AG04450 (cell line): ENCODE measurements at regions not wholly inside any gene's neighbourhood (a gene's known extent, or its start where the extent isn't known, plus 50 kb on each side); places are given as distances from the start of the nearest gene placed in this dataset.

Source experiments
- CTCF ChIA-PET: fragments of 300-600, 350-600 bp; formaldehyde crosslinking; extraction: SDS; loops from one replicate; lab custom pipeline; 2022; ENCODE audit warnings: antibody characterized with exemption, inconsistent platforms; lab: Charles Lee
- POLR2A ChIA-PET: fragments of 350-600 bp; formaldehyde crosslinking; extraction: SDS; loops from one replicate; lab custom pipeline; 2021; ENCODE audit warnings: antibody characterized with exemption, inconsistent platforms; lab: Yijun Ruan, JAX
- DNase-seq: peaks from one replicate; pipeline ENCODE4 v3.0.0-alpha.2; 2011; ENCODE audit warnings: low read depth, low spot score
- H3K27ac ChIP-seq: one replicate; pipeline ENCODE4 v1.5.1; 2012; ENCODE audit warnings: low read depth, low read length, control low read depth
- H3K27me3 ChIP-seq: one replicate; pipeline ENCODE4 v1.6.0; 2012; ENCODE audit warnings: low read length; ENCODE audit not compliant: control insufficient read depth, insufficient read depth
- H3K4me3 ChIP-seq: 2 replicates; pipeline ENCODE4 v1.5.1; 2011; ENCODE audit warnings: mild to moderate bottlenecking, low read depth, low read length, control low read depth
- H3K9me3 ChIP-seq: 2 replicates; pipeline ENCODE4 v1.5.1; 2012; ENCODE audit warnings: low read length; ENCODE audit not compliant: control insufficient read depth, insufficient read depth
- CTCF ChIP-seq: IDR thresholded peaks from 2 replicates; pipeline ENCODE4 v1.5.1; 2011; ENCODE audit warnings: low read depth, low read length, control low read depth, inconsistent platforms

- no peaks in the 10 kb centered on the region for H3K27me3 ChIP-seq
- H3K4me3 ChIP-seq = no peak overlapping the region
- DNase-seq = no peak
- CTCF ChIA-PET = no interaction called here
- no peaks in the 10 kb centered on the region for H3K9me3 ChIP-seq
- no peak overlapping the region for H3K27ac ChIP-seq
- POLR2A ChIA-PET = no interaction called here
- TF ChIP-seq CTCF = no peak
These were observed 175.1 kb upstream of the RADX start for GRCh38 chrX:106436691-106437090.

GRCh38 chrX:106437407-106437806 lies 174.4 kb upstream of the RADX start:
- Histone ChIP-seq H3K4me3 (no peak overlapping the region), H3K27ac (no peak overlapping the region), H3K27me3 (no peaks in the 10 kb centered on the region), H3K9me3 (no peaks in the 10 kb centered on the region)
- TF ChIP-seq CTCF = no peak
- CTCF ChIA-PET = interaction anchor here (1.4 kb wide), 1 partner anchor 22 kb away, joined by 3 read pairs; no protein-coding TSS in a partner anchor
- POLR2A ChIA-PET = no interaction called here
- DNase-seq = no peak

- no peak for TF ChIP-seq CTCF
- Histone ChIP-seq H3K27ac (no peak overlapping the region), H3K27me3 (no peaks in the 10 kb centered on the region), H3K9me3 (no peaks in the 10 kb centered on the region), H3K4me3 (no peak overlapping the region)
- DNase-seq = no peak
- ChIA-PET CTCF (no interaction called here), POLR2A (no interaction called here)
These were observed 161.4 kb upstream of the RADX start for GRCh38 chrX:106450405-106450804.

GRCh38 chrX:106451933-106452332 lies 159.8 kb upstream of the RADX start:
- H3K9me3 ChIP-seq = no peaks in the 10 kb centered on the region
- no peak for DNase-seq
- no peak for TF ChIP-seq CTCF
- ChIA-PET POLR2A (no interaction called here), CTCF (no interaction called here)
- H3K27me3 ChIP-seq = no peaks in the 10 kb centered on the region
- H3K27ac ChIP-seq = no peak overlapping the region
- no peak overlapping the region for H3K4me3 ChIP-seq

GRCh38 chrX:106454991-106455390 lies 156.8 kb upstream of the RADX start:
- CTCF ChIA-PET = no interaction called here
- Histone ChIP-seq H3K27me3 (no peaks in the 10 kb centered on the region), H3K9me3 (no peaks in the 10 kb centered on the region), H3K4me3 (no peak overlapping the region), H3K27ac (no peak overlapping the region)
- TF ChIP-seq CTCF = no peak
- DNase-seq = no peak
- POLR2A ChIA-PET = no interaction called here
